ENCODE measurements at regions not wholly inside any gene's neighbourhood (a gene's known extent, or its start where the extent isn't known, plus 50 kb on each side); places are given as distances from the start of the nearest gene placed in this dataset.

GRCh38 chr4:96473246-96473645 is 633.4 kb downstream of the PDHA2 start:
- DNase-seq, result no peak
- no peak for TF ChIP-seq CTCF (IDR thresholded peaks at IDR 0.05; ENCODE audit: low read depth, low read length)
- no peaks in the 10 kb centered on the region for H3K9me3 ChIP-seq

GRCh38 chr4:96483308-96484030 is 643.6 kb downstream of the PDHA2 start:
- H3K4me3 ChIP-seq (ENCODE audit: low read depth, low read length), result no peak overlapping the region
- no peaks in the 10 kb centered on the region for H3K4me1 ChIP-seq
- no peak for DNase-seq
- no peaks in the 10 kb centered on the region for H3K9me3 ChIP-seq
- no peaks in the 10 kb centered on the region for H3K27me3 ChIP-seq
- TF ChIP-seq CTCF (IDR thresholded peaks at IDR 0.05; ENCODE audit: low read depth, low read length), result peak; percentile 28; the same call in 1 of the 2 replicates
- no peaks in the 10 kb centered on the region for H3K36me3 ChIP-seq

More at GRCh38 chr4:96473246-96473645, 633.4 kb downstream of the PDHA2 start:
- H3K4me1 ChIP-seq, result no peaks in the 10 kb centered on the region
- no peaks in the 10 kb centered on the region for H3K27me3 ChIP-seq
- H3K4me3 ChIP-seq (ENCODE audit: low read depth, low read length), result no peak overlapping the region
- H3K36me3 ChIP-seq, result no peaks in the 10 kb centered on the region

- Histone ChIP-seq H3K4me1 (no peaks in the 10 kb centered on the region), H3K27me3 (no peaks in the 10 kb centered on the region), H3K36me3 (no peaks in the 10 kb centered on the region), H3K9me3 (no peaks in the 10 kb centered on the region), H3K4me3 (ENCODE audit: low read depth, low read length) (no peak overlapping the region)
- DNase-seq, result no peak
- TF ChIP-seq CTCF (IDR thresholded peaks at IDR 0.05; ENCODE audit: low read depth, low read length), result no peak
Observed at GRCh38 chr4:96486563-96486962, 646.7 kb downstream of the PDHA2 start.

- no peak for DNase-seq
- no peaks in the 10 kb centered on the region for H3K4me1 ChIP-seq
- H3K27me3 ChIP-seq, result no peaks in the 10 kb centered on the region
- TF ChIP-seq CTCF (IDR thresholded peaks at IDR 0.05; ENCODE audit: low read depth, low read length), result no peak
- H3K9me3 ChIP-seq, result no peaks in the 10 kb centered on the region
- H3K36me3 ChIP-seq, result no peaks in the 10 kb centered on the region
- H3K4me3 ChIP-seq (ENCODE audit: low read depth, low read length), result no peak overlapping the region
Observed at GRCh38 chr4:96497621-96498020, 657.7 kb downstream of the PDHA2 start.

- Histone ChIP-seq H3K9me3 (no peaks in the 10 kb centered on the region), H3K36me3 (no peaks in the 10 kb centered on the region), H3K4me3 (ENCODE audit: low read depth, low read length) (no peak overlapping the region), H3K4me1 (no peaks in the 10 kb centered on the region), H3K27me3 (no peaks in the 10 kb centered on the region)
- no peak for TF ChIP-seq CTCF (IDR thresholded peaks at IDR 0.05; ENCODE audit: low read depth, low read length)
- DNase-seq, result no peak
Observed at GRCh38 chr4:96504386-96504785, 664.5 kb downstream of the PDHA2 start.

- Histone ChIP-seq H3K9me3 (no peaks in the 10 kb centered on the region), H3K4me1 (no peaks in the 10 kb centered on the region), H3K36me3 (no peaks in the 10 kb centered on the region), H3K27me3 (no peaks in the 10 kb centered on the region), H3K4me3 (ENCODE audit: low read depth, low read length) (no peak overlapping the region)
- TF ChIP-seq CTCF (IDR thresholded peaks at IDR 0.05; ENCODE audit: low read depth, low read length), result no peak
- no peak for DNase-seq
Observed at GRCh38 chr4:96509039-96509741, 669.3 kb downstream of the PDHA2 start.

All from BE2C (cell line).